Gastroesophageal sphincter (tissue), 4 donors: ENCODE measurements at regions not wholly inside any gene's neighbourhood (a gene's known extent, or its start where the extent isn't known, plus 50 kb on each side); places are given as distances from the start of the nearest gene placed in this dataset.
"Not testable (repeated sequence)": the region's sequence is repeated elsewhere in the genome, so short reads cannot be mapped to it uniquely, and the experiment has no call there.

Experiments used
- ATAC-seq: fragments of 150-250 bp; one replicate; pipeline ENCODE4 v1.9.1; 2016; ENCODE audit warnings: mild to moderate bottlenecking, moderate library complexity
- H3K27ac ChIP-seq, 4 donors: fragments of 200-600 bp; sonication (generic) in 3 of 4; 1 replicate in 3 of 4; 2 replicates in 1 of 4; pipeline ENCODE4 v1.5.1; 2016 to 2019
- H3K27me3 ChIP-seq: fragments of 200-600 bp; sonication (generic); one replicate; pipeline ENCODE4 v1.5.1; 2019
- H3K36me3 ChIP-seq, 2 donors: fragments of 200-600 bp; sonication (generic); one replicate each; pipeline ENCODE4 v1.5.1; 2019; ENCODE audit warnings: control low read depth in 1 of 2
- H3K4me1 ChIP-seq, 3 donors: fragments of 200-600 bp; sonication (generic); 1 replicate in 2 of 3; 2 replicates in 1 of 3; pipeline ENCODE4 v1.5.1; 2016 to 2019; ENCODE audit warnings: control low read depth in 2 of 3
- H3K4me3 ChIP-seq, 2 donors: fragments of 200-600 bp; sonication (generic); one replicate each; pipeline ENCODE4 v1.5.1; 2019; ENCODE audit warnings: mild to moderate bottlenecking in 1 of 2, moderate library complexity in 1 of 2
- H3K9me3 ChIP-seq, 3 donors: fragments of 200-600 bp; sonication (generic); one replicate each; pipeline ENCODE4 v1.5.1; 2017 to 2019; ENCODE audit warnings: control low read depth in 2 of 3
- CTCF ChIP-seq, 4 experiments: fragments of 200-600 bp in 2 of 4; fragments of 450-650 bp in 2 of 4; sonication (generic) in 1 of 4; IDR thresholded peaks; one replicate each; pipeline ENCODE4 v1.5.1; 2017 to 2019; ENCODE audit warnings: antibody characterized with exemption in 4 of 4, mild to moderate bottlenecking in 2 of 4, moderate library complexity in 2 of 4
- EP300 ChIP-seq: sonication (generic); formaldehyde crosslinking; IDR thresholded peaks from one replicate; pipeline ENCODE4 v1.6.1; 2017; ENCODE audit warnings: antibody characterized with exemption, mild to moderate bottlenecking
- POLR2A ChIP-seq, 2 donors: fragments of 450-650 bp; IDR thresholded peaks; one replicate each; pipeline ENCODE4 v1.6.1; 2017; ENCODE audit warnings: antibody characterized with exemption in 2 of 2, mild to moderate bottlenecking in 2 of 2, moderate library complexity in 1 of 2
- POLR2AphosphoS5 ChIP-seq: sonication (generic); formaldehyde crosslinking; IDR thresholded peaks from one replicate; pipeline ENCODE4 v1.6.1; 2017; ENCODE audit warnings: antibody characterized with exemption
- WGBS, 2 donors: methylation state at CpG; one replicate each; pipeline ENCODE4 v1.1.5; 2018; ENCODE audit warnings: low coverage in 1 of 2; 5-methylcytosine and 5-hydroxymethylcytosine counted together

GRCh38 chr4:181108237-181108636 lies 1135.0 kb upstream of the TENM3 start:
- H3K27me3 ChIP-seq = no peaks in the 10 kb centered on the region
- TF ChIP-seq POLR2A (IDR thresholded peaks at IDR 0.05) (no peak), CTCF (IDR thresholded peaks at IDR 0.05) (no peak), POLR2AphosphoS5 (no peak), EP300 (no peak)
- no peak overlapping the region for H3K27ac ChIP-seq
- 63 to 65% methylated on average over 1 to 2 of the region's 3 CpGs for WGBS, 2 donors
- no peaks in the 10 kb centered on the region for H3K4me1 ChIP-seq
- H3K4me3 ChIP-seq = no peak overlapping the region
- no peaks in the 10 kb centered on the region for H3K9me3 ChIP-seq
- H3K36me3 ChIP-seq = no peaks in the 10 kb centered on the region
- no peak for ATAC-seq

- Histone ChIP-seq H3K9me3 (no peaks in the 10 kb centered on the region), H3K27ac (no peak overlapping the region), H3K4me3 (no peak overlapping the region), H3K36me3 (no peaks in the 10 kb centered on the region), H3K4me1 (no peaks in the 10 kb centered on the region), H3K27me3 (peaks cover 3% of the 10 kb centered on the region)
- no peak for ATAC-seq
- no peak for TF ChIP-seq CTCF (IDR thresholded peaks at IDR 0.05)
- TF ChIP-seq POLR2A (IDR thresholded peaks at IDR 0.05) = no peak
- no peak for TF ChIP-seq EP300
- TF ChIP-seq POLR2AphosphoS5 = no peak
- WGBS, 2 donors = 72 to 100% methylated on average over 1 to 4 of the region's 4 CpGs
These were observed 1124.0 kb upstream of the TENM3 start for GRCh38 chr4:181119186-181119585.

- TF ChIP-seq EP300 (no peak), POLR2AphosphoS5 (no peak), CTCF (IDR thresholded peaks at IDR 0.05) (no peak), POLR2A (IDR thresholded peaks at IDR 0.05) (no peak)
- 81 to 82% methylated on average over 6 to 7 of the region's 7 CpGs for WGBS, 2 donors
- Histone ChIP-seq H3K9me3 (no peaks in the 10 kb centered on the region), H3K4me3 (no peak overlapping the region), H3K36me3 (no peaks in the 10 kb centered on the region), H3K27ac (no peak overlapping the region), H3K4me1 (no peaks in the 10 kb centered on the region), H3K27me3 (peaks cover 3% of the 10 kb centered on the region)
- ATAC-seq = no peak
These were observed 1121.5 kb upstream of the TENM3 start for GRCh38 chr4:181121733-181122132.

GRCh38 chr4:181127171-181127570 lies 1116.0 kb upstream of the TENM3 start:
- Histone ChIP-seq H3K9me3 (peaks cover 0 to 29% (median 0%) of the 10 kb centered on the region in 3 donors), H3K27ac (no peak overlapping the region), H3K4me3 (no peak overlapping the region), H3K27me3 (peaks cover 3% of the 10 kb centered on the region), H3K36me3 (no peaks in the 10 kb centered on the region), H3K4me1 (no peaks in the 10 kb centered on the region)
- no peak for TF ChIP-seq EP300
- TF ChIP-seq POLR2A (IDR thresholded peaks at IDR 0.05) = no peak
- TF ChIP-seq CTCF (IDR thresholded peaks at IDR 0.05) = no peak
- no peak for TF ChIP-seq POLR2AphosphoS5
- 39 to 54% methylated on average over 2 of the region's 2 CpGs for WGBS, 2 donors
- ATAC-seq = no peak

- H3K36me3 ChIP-seq, ATAC-seq: not testable (repeated sequence)
These were observed 1112.9 kb upstream of the TENM3 start for GRCh38 chr4:181130317-181130716.

GRCh38 chr4:181137351-181137750 lies 1105.9 kb upstream of the TENM3 start:
- TF ChIP-seq CTCF (IDR thresholded peaks at IDR 0.05) (no peak), POLR2A (IDR thresholded peaks at IDR 0.05) (no peak), EP300 (no peak)

More at GRCh38 chr4:181130317-181130716, 1112.9 kb upstream of the TENM3 start:
- not testable (repeated sequence) for H3K4me1 ChIP-seq, H3K4me3 ChIP-seq, H3K27ac ChIP-seq, H3K27me3 ChIP-seq
- H3K9me3 ChIP-seq = peaks cover 0 to 29% (median 0%) of the 10 kb centered on the region in 3 donors
- 83 to 96% methylated on average over 5 to 7 of the region's 7 CpGs for WGBS, 2 donors

More at GRCh38 chr4:181137351-181137750, 1105.9 kb upstream of the TENM3 start:
- WGBS, 2 donors = 80 to 83% methylated on average over 3 of the region's 3 CpGs
- H3K36me3 ChIP-seq = no peaks in the 10 kb centered on the region
- H3K27ac ChIP-seq = no peak overlapping the region
- no peak overlapping the region for H3K4me3 ChIP-seq
- H3K9me3 ChIP-seq = no peaks in the 10 kb centered on the region
- no peaks in the 10 kb centered on the region for H3K4me1 ChIP-seq
- H3K27me3 ChIP-seq = peaks cover 21% of the 10 kb centered on the region
- no peak for ATAC-seq
